NCI-H146 treated with DMSO at 0.1 percent for 48 hours (cell line): ENCODE measurements at regions not wholly inside any gene's neighbourhood (a gene's known extent, or its start where the extent isn't known, plus 50 kb on each side); places are given as distances from the start of the nearest gene placed in this dataset.
"Not testable (repeated sequence)": the region's sequence is repeated elsewhere in the genome, so short reads cannot be mapped to it uniquely, and the experiment has no call there.

Experiments used
- DNase-seq: peaks from one replicate; lab custom pipeline; 2025; ENCODE audit not compliant: unreplicated experiment; lab: John Stamatoyannopoulos, UW

DNA sequence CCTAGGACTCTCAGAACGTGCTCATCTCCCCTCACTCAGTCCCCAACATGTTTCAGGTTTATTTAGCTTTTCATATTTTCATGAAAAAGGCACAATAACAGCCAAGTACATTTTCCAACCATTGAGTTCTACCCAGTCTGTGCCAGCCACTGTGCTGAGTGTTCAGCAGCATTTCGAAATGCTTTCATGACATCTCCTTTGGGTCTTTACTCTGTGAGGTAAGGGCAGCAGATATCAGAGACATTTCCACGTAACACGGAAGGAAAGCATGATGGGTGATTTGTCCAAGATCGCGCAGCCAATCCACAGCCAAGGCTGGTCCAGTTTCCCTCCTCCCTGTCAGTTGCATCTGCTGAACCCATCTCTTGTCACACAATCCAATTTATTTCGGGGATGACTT is 192.6 kb upstream of the IRF2BP2 start:
- not testable (repeated sequence) for DNase-seq

DNA sequence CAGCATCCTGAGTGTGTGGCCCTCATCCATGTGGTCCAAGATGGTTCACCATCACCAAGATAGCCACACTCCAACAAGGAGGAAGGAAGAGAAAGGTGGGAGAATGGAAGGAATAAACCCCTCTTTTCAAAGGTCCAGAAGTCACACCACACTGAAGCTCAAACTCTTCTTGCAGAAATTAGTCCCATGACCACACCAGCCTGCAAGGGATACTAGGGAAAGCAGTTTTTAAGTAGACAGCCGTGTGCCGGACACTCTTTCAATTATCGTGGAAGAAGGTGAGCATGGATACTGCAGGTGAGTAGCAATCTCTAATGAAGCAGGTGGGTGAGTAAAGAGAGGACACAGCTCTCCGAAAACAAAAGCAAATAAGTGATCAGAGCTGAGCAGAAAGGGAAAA is 191.7 kb upstream of the IRF2BP2 start:
- DNase-seq = not testable (repeated sequence)

DNA sequence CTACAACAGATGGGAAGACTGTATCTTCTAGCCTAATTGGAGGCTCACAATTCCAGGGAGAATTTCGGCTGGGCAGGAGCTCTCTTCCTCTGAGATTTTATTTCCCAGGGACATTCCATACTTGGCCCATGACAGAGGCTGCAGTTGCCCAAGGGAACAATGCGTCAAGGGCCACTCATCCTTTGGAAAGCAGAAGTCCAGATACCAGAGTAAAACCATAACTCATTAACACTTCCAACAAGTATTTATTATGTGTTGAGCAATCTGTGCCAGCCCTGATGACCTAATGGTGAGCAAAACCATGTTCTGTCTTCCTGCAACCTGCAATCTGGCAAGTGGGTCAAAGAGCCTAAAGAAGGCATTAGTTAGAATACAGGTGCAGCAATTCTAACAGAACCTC is 191.2 kb upstream of the IRF2BP2 start:
- not testable (repeated sequence) for DNase-seq

DNA sequence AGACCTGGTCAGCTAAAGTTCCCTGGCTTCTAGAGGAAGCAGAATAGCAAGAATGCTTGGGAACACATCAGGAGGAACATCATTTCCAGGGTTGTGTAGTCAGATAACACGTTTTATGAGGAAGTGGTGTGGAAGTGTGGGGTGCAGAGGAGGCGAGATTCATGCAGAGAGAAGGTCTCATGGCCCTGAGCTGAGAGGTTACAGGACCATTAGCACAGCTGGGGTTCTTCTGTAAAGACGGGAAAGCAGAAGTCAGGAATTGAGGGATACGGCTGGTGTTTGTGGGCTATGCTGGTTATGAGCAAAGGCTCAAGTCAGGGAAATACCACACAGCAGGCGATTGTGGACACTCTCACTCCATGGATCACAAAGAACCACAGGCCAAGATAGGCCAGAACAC is 190.6 kb upstream of the IRF2BP2 start:
- not testable (repeated sequence) for DNase-seq

DNA sequence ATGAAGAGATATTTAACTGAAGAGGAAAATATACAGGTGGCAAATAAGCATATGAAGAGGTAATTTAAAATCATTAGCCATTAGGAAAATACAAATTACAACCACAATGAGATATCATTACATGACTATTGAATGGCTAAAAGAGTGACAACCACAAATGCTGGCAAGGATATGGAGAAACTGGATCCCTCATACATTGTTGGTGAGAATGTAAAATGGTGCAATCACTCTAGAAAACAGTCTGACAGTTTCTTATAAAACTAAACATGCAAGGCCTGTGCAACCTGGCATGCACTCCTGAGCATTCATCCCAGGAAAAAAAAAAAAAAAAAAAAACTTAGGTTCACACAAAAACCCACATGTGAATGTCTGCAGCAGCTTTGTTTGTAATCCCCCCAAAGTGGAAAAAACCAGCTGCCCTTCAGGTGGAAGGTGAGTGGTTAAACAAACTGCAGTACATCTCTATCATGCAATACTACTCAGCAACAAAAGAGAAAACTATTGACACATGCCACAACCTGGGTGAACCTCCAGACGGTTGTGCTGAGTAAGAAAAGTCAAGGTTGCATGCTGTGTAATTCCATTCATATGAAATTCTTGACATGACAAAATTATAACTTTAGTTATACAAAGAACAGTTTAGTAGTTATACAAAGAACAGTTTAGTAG is 189.2 kb upstream of the IRF2BP2 start:
- DNase-seq = not testable (repeated sequence)

DNA sequence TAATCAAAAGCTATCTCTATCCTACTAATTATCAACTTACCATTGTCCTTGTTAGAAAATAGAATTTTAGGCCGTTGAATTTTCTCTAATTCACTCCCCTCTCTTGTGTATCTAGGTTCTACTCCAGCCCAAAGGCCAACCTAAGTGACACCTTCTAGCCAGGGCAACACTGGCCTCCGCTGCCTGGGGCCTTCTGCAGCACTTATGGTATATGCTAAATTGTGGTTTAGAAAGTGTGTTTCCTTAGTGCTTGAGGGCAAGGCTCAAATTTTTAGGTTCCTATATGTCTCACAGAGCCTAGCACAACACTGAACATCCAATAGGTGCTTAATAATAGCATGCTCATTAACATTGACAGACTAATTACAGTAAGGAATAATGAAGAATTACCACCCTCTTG is 187.2 kb upstream of the IRF2BP2 start:
- not testable (repeated sequence) for DNase-seq

DNA sequence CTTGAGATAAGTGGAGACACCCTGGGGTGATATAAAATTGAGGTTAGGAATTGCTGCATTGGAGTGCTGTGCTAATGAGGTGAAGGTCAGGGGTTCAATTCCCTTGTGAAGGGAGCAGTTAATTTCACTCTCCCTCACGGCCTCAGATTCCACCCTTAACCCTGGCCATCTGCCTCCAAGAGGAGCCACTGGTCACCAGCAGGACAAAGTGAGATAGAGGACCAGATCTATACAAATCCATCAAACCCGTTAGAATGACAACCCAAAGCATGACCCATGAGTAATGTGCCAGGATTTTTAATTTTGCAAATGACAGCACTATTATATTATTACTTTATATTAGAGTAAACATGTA is 186.4 kb upstream of the IRF2BP2 start:
- not testable (repeated sequence) for DNase-seq

DNA sequence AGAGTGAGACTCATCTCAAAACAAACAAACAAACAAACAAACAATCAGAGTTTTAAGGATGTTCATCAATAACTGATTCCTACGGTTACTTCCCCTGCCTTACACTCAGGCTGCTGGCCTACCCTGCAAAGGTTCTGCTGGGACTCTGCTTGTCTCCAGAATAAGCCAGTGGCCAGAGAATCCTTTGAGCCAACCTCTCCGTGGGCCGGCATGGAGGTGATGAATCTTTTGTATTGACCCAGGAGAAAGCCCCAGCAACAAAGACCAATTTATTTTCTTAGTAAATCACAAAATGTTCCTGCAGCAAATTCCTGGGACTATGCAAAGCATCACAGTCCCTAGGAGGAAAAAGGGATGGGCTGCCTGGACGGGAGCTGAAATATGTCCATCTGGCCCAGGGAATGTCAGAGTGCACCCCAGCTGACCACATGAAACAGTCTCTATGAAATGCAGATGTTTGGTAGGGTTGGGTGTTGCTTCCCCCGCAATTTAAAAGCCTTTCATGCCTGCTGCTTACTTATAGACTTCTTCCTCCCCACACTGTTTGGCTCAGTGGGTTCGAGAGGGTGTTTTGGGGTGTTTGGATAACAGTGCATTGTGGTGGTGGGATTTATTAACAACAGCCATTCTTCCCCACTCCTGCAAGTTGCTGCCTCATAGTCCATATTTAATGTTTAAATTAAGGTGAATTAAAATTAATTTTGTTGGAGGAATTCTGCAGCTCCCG is 185.9 kb upstream of the IRF2BP2 start:
- DNase-seq = not testable (repeated sequence)

DNA sequence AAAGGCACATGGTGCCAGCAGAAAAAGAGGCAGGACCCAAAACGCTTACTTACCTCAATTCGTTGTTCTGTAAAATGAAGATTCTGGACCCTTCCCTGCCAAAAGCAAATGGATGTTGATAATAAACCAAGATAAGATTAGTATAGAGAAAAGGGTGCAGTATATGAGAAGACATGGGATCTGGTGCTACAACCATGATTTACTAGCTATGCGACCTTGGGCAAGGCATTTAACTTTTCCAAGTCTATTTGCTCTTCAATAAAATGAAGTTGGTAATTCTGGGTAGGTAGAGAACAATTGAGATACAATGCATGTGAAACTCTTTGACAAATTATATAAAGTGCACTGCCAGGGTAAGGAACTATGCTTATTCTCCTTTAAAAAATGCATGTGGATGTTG is 185.0 kb upstream of the IRF2BP2 start:
- DNase-seq = not testable (repeated sequence)

DNA sequence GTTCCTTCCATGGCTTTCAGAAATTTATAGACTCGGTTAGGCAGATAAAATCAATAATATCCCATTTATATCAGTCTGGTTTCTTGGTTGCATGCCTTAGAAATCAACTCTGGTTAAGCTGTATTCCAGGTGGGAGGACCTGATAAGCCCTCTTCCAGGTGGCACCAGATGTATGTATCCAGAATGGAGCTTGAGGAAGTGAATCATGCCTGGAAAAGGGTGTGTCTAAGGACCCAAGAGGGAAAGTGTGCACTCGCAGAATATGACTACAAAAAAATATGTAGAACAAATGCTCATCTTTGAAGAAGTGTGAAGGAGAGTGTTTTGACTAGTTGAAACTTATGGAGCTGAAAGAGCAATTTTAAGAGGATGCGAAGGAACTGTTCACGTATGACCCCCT is 184.5 kb upstream of the IRF2BP2 start:
- DNase-seq = not testable (repeated sequence)

DNA sequence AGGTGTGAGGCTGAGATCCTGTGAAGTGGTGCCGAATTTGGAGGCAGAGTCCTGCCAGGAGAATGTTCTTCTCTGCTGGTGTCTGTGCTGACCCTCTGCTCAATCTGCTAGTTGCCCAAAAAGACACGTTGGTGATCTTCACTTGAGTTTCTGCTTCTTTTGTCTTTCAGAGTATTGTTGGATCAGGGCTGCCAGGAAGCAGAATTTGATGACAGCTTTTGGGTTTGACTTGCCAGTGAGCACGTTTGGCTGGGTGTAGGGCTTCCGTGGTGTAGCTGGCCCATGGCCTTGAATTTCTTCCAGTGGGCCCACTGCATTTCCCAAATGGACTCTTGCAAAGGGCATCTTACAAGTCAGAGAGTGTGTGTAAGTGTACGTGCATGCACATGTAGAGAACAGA is 183.9 kb upstream of the IRF2BP2 start:
- DNase-seq = not testable (repeated sequence)

DNA sequence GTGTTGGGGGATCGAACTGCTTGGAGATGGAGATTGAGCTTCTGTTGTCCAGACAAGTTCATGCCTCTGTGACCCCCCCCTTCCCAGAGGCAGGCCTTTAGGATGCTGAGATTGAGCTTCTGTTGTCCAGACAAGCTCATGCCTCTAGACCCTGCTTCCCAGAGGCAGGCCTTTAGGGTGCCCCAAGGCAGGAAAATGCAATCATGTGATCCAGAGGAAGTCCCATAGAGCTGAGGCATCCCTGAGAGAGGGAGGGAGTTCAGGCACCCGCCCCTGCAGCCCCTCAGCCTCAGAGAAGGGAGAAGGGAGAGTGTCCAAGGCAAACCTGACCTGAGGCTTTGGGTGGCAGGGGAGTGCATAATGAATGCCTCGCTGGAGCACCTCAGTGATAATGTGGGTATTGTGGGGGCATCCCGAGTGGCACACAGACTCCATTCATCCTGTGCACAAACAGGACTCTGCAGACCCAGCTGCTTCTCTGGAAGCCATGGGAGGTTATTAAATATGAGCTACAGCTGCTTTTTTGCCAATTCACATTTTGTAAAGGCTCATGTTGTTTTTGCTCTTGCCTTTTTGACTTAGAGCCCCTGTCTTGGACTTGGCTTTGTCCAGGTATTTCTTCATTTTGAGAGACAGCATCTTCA is 182.4 kb upstream of the IRF2BP2 start:
- not testable (repeated sequence) for DNase-seq

DNA sequence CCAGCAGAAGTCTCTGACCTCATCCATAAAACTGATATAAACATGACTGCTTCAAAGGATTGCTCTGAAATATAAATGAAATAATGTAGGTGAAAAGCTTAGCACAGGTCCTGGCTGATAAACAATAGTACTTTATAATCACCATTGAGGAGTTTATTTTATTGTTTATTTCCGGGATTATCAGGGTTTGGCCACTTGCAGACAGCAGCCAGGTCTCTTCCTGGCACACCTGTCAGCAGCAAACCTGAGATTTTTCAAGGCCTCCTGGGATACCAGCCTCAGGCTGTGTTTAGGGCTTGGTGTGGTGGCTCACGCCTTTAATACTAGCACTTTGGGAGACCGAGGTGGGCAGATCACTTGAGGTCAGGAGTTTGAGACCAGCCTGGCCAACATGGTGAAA is 181.6 kb upstream of the IRF2BP2 start:
- not testable (repeated sequence) for DNase-seq

DNA sequence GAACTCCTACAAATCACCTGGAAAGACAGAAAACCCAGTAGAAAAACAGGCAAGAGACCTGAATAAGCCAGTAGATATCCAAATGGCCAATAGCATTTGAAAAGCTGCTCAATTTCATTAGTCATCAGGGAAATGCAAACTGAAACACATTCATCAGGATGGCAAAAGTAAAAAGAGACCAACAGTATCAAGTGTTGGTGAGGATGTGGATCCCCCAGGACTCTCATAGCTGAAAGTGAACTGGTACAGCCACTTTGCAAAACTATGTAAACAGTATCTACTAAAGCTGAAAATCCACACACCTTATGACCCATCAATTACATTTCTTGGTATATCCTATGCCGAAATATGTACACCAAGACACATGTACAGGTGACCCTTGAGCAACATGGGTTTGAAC is 180.4 kb upstream of the IRF2BP2 start:
- DNase-seq = not testable (repeated sequence)

DNA sequence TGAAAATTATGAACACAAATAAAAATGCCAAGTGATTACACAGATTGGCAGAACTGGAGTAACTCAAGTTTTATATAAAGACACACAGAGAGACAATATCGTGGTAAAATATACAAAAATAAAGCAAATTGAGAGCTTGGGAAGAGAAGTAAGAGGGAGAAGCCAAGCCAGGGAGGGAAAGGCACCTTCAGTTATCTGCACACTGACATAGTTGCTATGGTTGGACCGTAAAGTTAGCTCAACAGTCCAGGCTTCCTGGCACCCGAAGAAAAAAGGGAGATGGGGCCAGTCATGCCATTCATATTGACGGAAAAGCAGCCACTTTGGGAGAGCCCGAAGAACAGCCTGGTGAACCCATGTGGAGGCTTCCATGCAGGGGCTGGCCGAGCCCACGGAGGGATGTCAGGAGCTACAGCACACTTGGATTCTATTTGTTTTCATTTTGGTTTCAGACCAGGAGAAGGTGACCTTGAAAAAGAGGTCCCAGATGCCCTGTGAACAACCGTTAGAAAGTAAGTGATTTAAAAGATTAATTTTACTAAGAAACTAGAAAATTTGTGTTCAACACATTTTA is 177.1 kb upstream of the IRF2BP2 start:
- DNase-seq = not testable (repeated sequence)

DNA sequence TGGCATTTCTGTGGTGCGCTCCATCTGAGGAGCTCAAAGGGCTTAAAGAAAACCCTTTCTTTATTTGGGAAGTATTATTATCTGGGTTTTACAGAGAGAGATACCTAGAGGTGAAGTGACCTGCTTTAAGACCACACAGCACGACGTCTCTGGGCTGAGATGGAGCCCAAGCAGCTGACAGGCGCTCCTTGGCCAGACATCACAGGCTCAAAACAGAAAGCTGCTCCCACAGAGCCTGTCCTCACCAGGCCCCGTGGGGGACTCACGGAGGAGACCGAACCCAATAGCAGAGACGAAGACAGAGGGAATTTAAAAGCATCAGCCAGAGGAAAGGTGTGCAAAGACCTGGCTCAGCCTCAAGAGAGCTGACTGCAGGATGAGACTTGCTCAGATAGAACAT is 175.9 kb upstream of the IRF2BP2 start:
- DNase-seq = not testable (repeated sequence)

DNA sequence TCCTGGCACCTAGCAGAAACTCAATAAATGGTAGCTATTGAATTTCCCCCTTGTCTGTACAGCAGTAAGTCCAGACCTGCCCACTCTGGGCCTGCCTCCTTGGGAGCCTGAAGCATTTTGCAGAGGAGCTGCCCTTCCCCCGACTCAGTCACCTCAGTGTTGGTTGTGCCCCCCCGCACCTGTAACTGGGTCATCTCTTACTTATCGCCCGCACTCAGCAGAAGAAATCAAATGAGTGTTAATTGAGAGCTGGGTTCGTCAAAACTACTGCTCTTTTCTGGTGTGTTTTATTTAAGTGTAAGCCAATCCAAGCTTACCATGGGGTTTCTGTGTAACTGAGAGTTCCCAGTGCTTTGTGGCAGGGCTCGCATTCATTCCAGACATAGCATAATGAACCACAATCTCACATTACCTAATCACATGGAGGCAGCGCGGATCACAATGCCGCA is 175.5 kb upstream of the IRF2BP2 start:
- not testable (repeated sequence) for DNase-seq

DNA sequence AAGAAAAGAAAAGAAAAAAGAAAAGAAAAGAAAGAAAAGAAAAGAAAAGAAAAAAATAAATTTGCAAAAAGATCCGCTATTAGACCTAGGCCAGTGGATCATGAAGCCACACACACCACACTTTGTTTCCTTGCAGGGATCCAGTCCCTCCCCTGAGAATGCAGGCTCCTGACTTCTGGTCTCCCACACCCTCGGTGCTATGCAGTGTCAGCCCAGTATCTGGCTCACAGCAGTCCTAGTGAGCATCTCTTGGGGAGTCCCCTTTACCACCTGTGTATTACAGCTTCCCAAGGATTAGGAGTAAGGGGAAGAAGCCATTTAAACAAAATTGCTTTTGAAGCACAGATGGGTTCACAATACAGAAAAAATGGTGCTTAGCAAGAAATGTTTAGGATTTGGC is 174.1 kb upstream of the IRF2BP2 start:
- DNase-seq = not testable (repeated sequence)

DNA sequence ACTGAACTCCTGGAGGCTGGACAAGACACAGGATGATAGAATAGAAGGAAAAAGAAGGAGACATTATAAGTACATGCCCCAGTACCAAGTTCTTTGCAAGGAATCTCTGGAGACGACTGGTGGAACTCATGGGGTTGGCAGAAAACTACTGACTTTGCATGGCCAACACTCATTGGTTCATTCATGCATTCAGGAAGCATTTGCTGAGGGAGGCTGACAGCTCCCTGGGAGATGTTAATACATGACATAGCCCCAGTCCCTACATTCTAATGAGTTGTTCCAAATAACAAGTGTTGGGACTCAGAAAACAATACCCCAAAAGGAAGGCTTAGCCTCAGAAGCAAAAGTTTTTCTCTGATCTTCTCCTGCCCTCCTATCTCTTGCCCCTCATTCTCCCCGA is 172.8 kb upstream of the IRF2BP2 start:
- no peak for DNase-seq

DNA sequence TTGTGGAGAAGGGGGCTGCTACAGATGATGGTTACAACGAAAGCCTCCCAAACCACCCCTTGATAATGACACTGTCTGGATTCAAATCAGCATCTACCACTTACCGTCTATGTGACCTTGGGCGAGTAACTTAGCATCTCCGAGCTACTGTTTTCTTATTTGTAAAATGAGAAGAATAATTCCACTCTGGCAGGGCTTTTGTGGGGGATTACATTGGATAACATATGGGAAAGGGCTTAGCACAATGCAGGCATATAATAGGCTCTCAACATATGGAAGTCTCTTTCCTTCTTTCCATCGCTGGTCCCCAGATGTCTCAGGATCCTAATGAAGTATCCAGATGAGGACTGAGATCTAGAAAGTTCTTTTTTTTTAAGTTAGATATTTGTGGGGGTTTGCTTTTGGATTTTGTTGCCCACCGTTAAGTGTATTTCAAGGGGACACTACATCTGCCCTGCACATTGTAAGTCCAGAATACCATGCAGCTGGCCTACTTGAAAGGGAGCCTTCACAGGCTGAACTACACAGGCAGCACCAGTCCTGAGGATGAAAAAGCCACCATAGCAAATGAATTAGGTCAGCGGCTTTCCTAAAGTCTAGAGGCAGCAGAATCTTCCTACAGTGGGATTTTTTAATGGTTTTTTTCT is 172.2 kb upstream of the IRF2BP2 start:
- no peak for DNase-seq
